NT2/D1 (cell line): ENCODE measurements at regions not wholly inside any gene's neighbourhood (a gene's known extent, or its start where the extent isn't known, plus 50 kb on each side); places are given as distances from the start of the nearest gene placed in this dataset.

Experiments used
- SUZ12 ChIP-seq: IDR thresholded peaks from 2 replicates; pipeline ENCODE4 v1.6.1; 2011; ENCODE audit not compliant: insufficient read length, insufficient read depth; ENCODE audit errors: extremely low read depth
- ZNF274 ChIP-seq: IDR thresholded peaks from 2 replicates; pipeline ENCODE4 v1.6.1; 2011; ENCODE audit warnings: mild to moderate bottlenecking, low read depth, low read length

DNA sequence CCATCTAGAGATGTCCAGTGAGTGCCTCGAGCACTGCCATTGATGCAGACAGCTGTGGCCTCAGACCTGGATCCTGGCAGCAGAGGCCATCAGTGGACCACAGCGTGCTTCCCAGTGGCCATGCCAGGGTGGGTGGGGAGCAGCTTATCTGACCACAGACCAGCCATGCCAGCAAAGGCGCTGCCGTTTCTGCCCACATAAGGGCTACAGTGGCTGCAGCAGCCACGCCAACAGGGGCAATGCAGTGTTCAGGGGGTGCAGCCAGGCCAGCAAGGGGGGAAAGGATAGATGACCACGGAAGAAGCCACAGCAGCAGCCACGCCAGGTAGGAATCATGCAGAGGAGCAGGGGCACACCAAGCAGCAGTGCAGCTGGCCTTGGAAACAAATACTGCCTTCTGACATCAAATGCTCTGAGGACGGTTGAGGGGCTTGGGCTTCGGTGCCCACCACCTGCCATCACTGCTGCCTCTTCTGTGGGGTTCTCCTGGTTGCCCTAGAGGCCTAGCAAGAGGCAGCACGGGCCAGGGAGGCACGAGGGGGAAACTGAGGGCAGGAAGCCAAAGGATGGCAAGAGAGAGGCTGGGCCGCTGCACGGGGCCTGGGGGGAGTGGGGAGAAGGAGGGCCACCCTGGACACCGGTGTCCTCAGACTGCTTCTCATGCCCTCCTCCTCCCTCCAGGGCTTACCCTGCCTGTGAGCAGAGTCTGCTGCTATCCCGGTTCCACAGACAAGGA, 94.7 kb upstream of the RUNX3 start:
- TF ChIP-seq SUZ12 (no peak), ZNF274 (no peak)
